Neural crest cell (in vitro differentiated cells): ENCODE measurements at regions not wholly inside any gene's neighbourhood (a gene's known extent, or its start where the extent isn't known, plus 50 kb on each side); places are given as distances from the start of the nearest gene placed in this dataset.

Source experiments
- DNase-seq: peaks from one replicate; pipeline ENCODE4 v3.0.0; 2021; ENCODE audit warnings: low read depth, mixed read lengths, low spot score
- H3K27ac Mint-ChIP-seq: one replicate; pipeline ENCODE4 v1.8.0; 2021; ENCODE audit warnings: mild to moderate bottlenecking, mixed read lengths; ENCODE audit not compliant: unreplicated experiment
- H3K27me3 Mint-ChIP-seq: 2 replicates; pipeline ENCODE4 v1.8.0; 2021; ENCODE audit warnings: low read depth, mild to moderate bottlenecking, mixed read lengths
- H3K36me3 Mint-ChIP-seq: 2 replicates; pipeline ENCODE4 v1.8.0; 2021; ENCODE audit warnings: low read depth, mild to moderate bottlenecking, mixed read lengths
- H3K4me1 Mint-ChIP-seq: 2 replicates; pipeline ENCODE4 v1.8.0; 2021; ENCODE audit warnings: mixed read lengths
- H3K4me3 Mint-ChIP-seq: one replicate; pipeline ENCODE4 v1.8.0; 2021; ENCODE audit warnings: mild to moderate bottlenecking, mixed read lengths
- H3K9me3 Mint-ChIP-seq: 2 replicates; pipeline ENCODE4 v1.8.0; 2021; ENCODE audit warnings: mixed read lengths
- TF ChIP-seq, protein P1 (sequence below): fragments of 200-600 bp; sonication (generic); conservative IDR thresholded peaks from 2 replicates; pipeline ENCODE4 v1.5.0; 2021; ENCODE audit warnings: antibody characterized with exemption, mild to moderate bottlenecking

DNA sequence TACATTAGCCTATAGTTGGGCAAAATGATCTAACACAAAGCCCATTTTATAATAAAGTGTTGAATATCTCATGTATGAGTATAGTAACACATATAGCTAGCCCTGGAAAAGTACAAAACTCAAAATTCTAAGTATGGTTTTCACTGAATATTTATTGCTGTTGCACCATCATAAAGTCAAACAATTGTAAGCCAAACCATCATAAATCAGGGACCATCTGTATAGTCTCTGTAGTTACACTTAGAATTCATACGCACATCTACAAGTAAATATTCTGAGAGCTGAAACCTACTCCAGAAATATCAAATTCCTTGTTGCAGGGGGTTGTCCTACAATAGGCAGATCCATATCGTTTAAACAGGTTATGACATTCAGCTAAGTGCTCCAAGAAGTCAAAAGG, 817.3 kb downstream of the BCKDHB start:
- Mint-ChIP-seq H3K27me3 (no peaks in the 10 kb centered on the region), H3K9me3 (peaks cover 7% of the 10 kb centered on the region), H3K36me3 (no peaks in the 10 kb centered on the region), H3K27ac (no peak overlapping the region), H3K4me3 (no peak overlapping the region), H3K4me1 (no peaks in the 10 kb centered on the region)
- no peak for DNase-seq
- TF ChIP-seq, protein P1, sequence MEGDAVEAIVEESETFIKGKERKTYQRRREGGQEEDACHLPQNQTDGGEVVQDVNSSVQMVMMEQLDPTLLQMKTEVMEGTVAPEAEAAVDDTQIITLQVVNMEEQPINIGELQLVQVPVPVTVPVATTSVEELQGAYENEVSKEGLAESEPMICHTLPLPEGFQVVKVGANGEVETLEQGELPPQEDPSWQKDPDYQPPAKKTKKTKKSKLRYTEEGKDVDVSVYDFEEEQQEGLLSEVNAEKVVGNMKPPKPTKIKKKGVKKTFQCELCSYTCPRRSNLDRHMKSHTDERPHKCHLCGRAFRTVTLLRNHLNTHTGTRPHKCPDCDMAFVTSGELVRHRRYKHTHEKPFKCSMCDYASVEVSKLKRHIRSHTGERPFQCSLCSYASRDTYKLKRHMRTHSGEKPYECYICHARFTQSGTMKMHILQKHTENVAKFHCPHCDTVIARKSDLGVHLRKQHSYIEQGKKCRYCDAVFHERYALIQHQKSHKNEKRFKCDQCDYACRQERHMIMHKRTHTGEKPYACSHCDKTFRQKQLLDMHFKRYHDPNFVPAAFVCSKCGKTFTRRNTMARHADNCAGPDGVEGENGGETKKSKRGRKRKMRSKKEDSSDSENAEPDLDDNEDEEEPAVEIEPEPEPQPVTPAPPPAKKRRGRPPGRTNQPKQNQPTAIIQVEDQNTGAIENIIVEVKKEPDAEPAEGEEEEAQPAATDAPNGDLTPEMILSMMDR: no peak

DNA sequence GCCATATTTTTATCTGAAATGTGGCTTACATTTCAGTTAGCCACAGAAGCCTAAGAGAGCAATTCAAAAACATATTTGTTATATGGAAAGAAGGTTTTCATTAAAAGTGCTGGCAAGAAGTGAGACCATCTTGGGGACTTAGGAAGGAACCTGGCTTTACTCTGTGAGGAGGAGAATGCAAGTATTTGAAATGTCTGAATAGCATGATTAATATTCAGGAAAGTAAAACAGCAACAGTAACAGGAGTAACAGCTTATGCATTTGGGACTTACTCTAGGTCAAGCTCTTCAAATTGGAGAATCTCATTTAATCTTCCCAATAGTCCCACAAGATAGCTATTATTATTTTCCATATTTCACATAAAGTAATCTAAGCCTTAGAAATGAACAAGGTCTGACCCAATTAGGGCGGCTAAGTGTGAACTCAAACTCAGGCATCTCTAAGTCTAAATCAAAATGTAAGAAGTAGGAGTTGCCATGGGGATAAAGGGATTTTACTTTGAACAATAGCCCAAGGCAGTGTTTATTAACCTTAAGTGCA, 816.5 kb downstream of the BCKDHB start:
- H3K27me3 Mint-ChIP-seq: no peaks in the 10 kb centered on the region
- peaks cover 7% of the 10 kb centered on the region for H3K9me3 Mint-ChIP-seq
- H3K36me3 Mint-ChIP-seq: no peaks in the 10 kb centered on the region
- TF ChIP-seq, protein P1: no peak
- no peak for DNase-seq
- H3K27ac Mint-ChIP-seq: no peak overlapping the region
- no peak overlapping the region for H3K4me3 Mint-ChIP-seq
- no peaks in the 10 kb centered on the region for H3K4me1 Mint-ChIP-seq

DNA sequence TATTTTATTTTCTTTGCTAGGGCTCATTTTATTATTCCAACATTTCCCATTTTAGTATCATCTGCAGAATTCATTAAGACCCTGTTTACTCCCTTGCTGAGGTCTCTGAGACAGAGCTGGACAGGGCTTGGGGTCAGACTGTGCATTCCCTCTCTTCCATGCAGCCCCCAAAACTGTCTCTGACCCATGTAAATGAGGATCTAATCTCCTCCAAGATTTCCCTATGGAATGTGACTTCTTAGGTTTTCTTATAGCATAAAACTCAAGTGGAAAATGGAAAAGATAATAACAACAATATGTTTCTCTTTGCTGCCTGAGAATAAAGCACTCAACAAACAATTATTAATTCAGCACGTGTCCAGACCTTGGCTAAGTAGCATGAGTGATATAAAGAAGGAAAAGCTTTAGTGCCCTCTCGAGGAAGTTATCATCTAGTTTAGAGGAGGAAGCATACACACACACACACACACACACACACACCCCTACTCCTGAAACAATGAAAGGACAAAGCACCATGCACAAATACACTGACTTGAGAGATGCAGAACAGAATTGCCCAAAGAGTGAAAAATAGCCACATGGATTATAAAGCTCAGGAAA, 815.5 kb downstream of the BCKDHB start:
- TF ChIP-seq, protein P1: no peak
- H3K9me3 Mint-ChIP-seq: peaks cover 3% of the 10 kb centered on the region
- H3K4me1 Mint-ChIP-seq: no peaks in the 10 kb centered on the region
- no peaks in the 10 kb centered on the region for H3K36me3 Mint-ChIP-seq
- no peaks in the 10 kb centered on the region for H3K27me3 Mint-ChIP-seq
- no peak for DNase-seq
- H3K4me3 Mint-ChIP-seq: no peak overlapping the region
- no peak overlapping the region for H3K27ac Mint-ChIP-seq

DNA sequence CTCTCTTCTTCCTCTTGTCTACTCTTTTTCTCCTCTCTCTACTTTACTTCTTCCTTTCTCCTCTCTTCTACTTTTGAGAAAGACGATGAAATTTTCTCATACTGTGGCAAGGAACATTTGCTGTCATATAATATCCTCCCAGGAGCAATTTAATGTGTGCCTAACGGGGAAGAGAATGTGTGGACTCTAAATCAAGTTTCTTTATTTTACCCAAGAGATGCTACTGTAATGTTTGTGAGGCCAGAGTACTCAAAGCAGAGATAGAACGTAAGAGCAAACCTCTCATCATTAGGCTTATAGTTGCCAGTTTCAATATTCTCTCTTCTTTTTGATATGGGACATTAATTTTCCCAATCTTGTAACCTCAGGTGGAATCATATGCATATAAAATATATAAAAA, 801.4 kb downstream of the BCKDHB start:
- Mint-ChIP-seq H3K9me3 (no peaks in the 10 kb centered on the region), H3K4me3 (no peak overlapping the region)

DNA sequence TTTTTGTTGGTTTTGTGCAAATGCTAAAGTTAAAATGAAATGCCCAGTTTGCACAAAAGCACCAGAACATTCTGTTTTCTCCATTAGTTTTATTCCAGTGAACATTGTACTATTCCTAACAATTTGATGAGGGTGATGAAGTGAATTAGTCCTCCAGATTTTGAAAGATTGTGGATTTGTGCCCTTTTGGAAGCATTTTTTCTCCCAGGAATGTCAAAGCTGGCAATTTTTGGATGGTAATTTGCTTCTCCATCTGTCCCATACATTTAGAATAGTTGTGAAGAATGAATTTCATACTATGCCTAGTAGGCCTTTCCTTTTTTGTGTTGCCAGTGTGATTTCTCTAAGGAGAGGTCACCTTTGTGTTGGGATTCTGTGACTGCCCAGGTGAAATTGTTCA, 797.2 kb downstream of the BCKDHB start:
- TF ChIP-seq, protein P1: no peak
- Mint-ChIP-seq H3K4me1 (no peaks in the 10 kb centered on the region), H3K4me3 (no peak overlapping the region), H3K36me3 (no peaks in the 10 kb centered on the region), H3K9me3 (peaks cover 9% of the 10 kb centered on the region), H3K27ac (no peak overlapping the region), H3K27me3 (no peaks in the 10 kb centered on the region)
- DNase-seq: no peak

More for the DNA sequence above, 801.4 kb downstream of the BCKDHB start:
- no peak for DNase-seq
- TF ChIP-seq, protein P1: no peak
- Mint-ChIP-seq H3K27me3 (no peaks in the 10 kb centered on the region), H3K4me1 (no peaks in the 10 kb centered on the region), H3K36me3 (no peaks in the 10 kb centered on the region), H3K27ac (no peak overlapping the region)
